ENCODE measurements at regions not wholly inside any gene's neighbourhood (a gene's known extent, or its start where the extent isn't known, plus 50 kb on each side); places are given as distances from the start of the nearest gene placed in this dataset.
A peak's percentile ranks its signal among the peaks of the same experiment; 100 is the strongest.

- DNase-seq (ENCODE audit: low read depth): no peak
These were observed 146.9 kb downstream of the TFEC start for GRCh38 chr7:115883629-115884028.

GRCh38 chr7:115881476-115881875, 149.1 kb downstream of the TFEC start:
- no peak for DNase-seq (ENCODE audit: low read depth)

GRCh38 chr7:115879171-115879570, 151.4 kb downstream of the TFEC start:
- DNase-seq (ENCODE audit: low read depth): no peak

- no peak for DNase-seq (ENCODE audit: low read depth)
These were observed 160.8 kb downstream of the TFEC start for GRCh38 chr7:115869801-115870200.

GRCh38 chr7:115869190-115869589, 161.4 kb downstream of the TFEC start:
- no peak for DNase-seq (ENCODE audit: low read depth)

GRCh38 chr7:115868369-115868768, 162.2 kb downstream of the TFEC start:
- DNase-seq (ENCODE audit: low read depth): no peak

GRCh38 chr7:115864082-115864481, 166.5 kb downstream of the TFEC start:
- DNase-seq (ENCODE audit: low read depth): no peak

GRCh38 chr7:115851291-115851690, 179.3 kb downstream of the TFEC start:
- DNase-seq (ENCODE audit: low read depth): peak; percentile 69

- no peak for DNase-seq (ENCODE audit: low read depth)
These were observed 179.8 kb downstream of the TFEC start for GRCh38 chr7:115850774-115851173.

- DNase-seq (ENCODE audit: low read depth): peak; percentile 46
These were observed 185.7 kb downstream of the TFEC start for GRCh38 chr7:115844857-115845256.

GRCh38 chr7:115840702-115841101, 189.9 kb downstream of the TFEC start:
- no peak for DNase-seq (ENCODE audit: low read depth)

- no peak for DNase-seq (ENCODE audit: low read depth)
These were observed 191.7 kb downstream of the TFEC start for GRCh38 chr7:115838829-115839228.

GRCh38 chr7:115831371-115831770, 199.2 kb downstream of the TFEC start:
- DNase-seq (ENCODE audit: low read depth): no peak

GRCh38 chr7:115827305-115828045, 203.1 kb downstream of the TFEC start:
- DNase-seq (ENCODE audit: low read depth): no peak

GRCh38 chr7:115825456-115826115, 205.0 kb downstream of the TFEC start:
- DNase-seq (ENCODE audit: low read depth): peak; percentile 92

- peak; percentile 62 for DNase-seq (ENCODE audit: low read depth)
These were observed 207.8 kb downstream of the TFEC start for GRCh38 chr7:115822801-115823200.

GRCh38 chr7:115822380-115822779, 208.2 kb downstream of the TFEC start:
- DNase-seq (ENCODE audit: low read depth): peak; percentile 74

- DNase-seq (ENCODE audit: low read depth): no peak
These were observed 214.1 kb downstream of the TFEC start for GRCh38 chr7:115816318-115816974.

GRCh38 chr7:115812794-115813193, 217.8 kb downstream of the TFEC start:
- DNase-seq (ENCODE audit: low read depth): no peak

GRCh38 chr7:115805458-115805857, 225.1 kb downstream of the TFEC start:
- peak; percentile 63 for DNase-seq (ENCODE audit: low read depth)

GRCh38 chr7:115802415-115802814, 228.1 kb downstream of the TFEC start:
- no peak for DNase-seq (ENCODE audit: low read depth)

GRCh38 chr7:115799430-115799829, 231.1 kb downstream of the TFEC start:
- DNase-seq (ENCODE audit: low read depth): no peak

Data from LHCN-M2 (cell line).